ENCODE measurements at regions not wholly inside any gene's neighbourhood (a gene's known extent, or its start where the extent isn't known, plus 50 kb on each side); places are given as distances from the start of the nearest gene placed in this dataset.

GRCh38 chr13:61766667-61767058 lies 351.0 kb upstream of the PCDH20 start:
- no peak for ATAC-seq

GRCh38 chr13:61765940-61766666 lies 350.5 kb upstream of the PCDH20 start:
- no peak for ATAC-seq
- TF ChIP-seq GLIS3 (CRISPR knock-in tag; IDR thresholded peaks at IDR 0.05), result no peak
- no peak for TF ChIP-seq TOX (CRISPR knock-in tag; IDR thresholded peaks at IDR 0.05; ENCODE audit: borderline replicate concordance)
- TF ChIP-seq, protein P1, sequence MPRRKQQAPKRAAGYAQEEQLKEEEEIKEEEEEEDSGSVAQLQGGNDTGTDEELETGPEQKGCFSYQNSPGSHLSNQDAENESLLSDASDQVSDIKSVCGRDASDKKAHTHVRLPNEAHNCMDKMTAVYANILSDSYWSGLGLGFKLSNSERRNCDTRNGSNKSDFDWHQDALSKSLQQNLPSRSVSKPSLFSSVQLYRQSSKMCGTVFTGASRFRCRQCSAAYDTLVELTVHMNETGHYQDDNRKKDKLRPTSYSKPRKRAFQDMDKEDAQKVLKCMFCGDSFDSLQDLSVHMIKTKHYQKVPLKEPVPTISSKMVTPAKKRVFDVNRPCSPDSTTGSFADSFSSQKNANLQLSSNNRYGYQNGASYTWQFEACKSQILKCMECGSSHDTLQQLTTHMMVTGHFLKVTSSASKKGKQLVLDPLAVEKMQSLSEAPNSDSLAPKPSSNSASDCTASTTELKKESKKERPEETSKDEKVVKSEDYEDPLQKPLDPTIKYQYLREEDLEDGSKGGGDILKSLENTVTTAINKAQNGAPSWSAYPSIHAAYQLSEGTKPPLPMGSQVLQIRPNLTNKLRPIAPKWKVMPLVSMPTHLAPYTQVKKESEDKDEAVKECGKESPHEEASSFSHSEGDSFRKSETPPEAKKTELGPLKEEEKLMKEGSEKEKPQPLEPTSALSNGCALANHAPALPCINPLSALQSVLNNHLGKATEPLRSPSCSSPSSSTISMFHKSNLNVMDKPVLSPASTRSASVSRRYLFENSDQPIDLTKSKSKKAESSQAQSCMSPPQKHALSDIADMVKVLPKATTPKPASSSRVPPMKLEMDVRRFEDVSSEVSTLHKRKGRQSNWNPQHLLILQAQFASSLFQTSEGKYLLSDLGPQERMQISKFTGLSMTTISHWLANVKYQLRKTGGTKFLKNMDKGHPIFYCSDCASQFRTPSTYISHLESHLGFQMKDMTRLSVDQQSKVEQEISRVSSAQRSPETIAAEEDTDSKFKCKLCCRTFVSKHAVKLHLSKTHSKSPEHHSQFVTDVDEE (CRISPR knock-in tag; IDR thresholded peaks at IDR 0.05), result no peak
- TF ChIP-seq ZNF565 (CRISPR knock-in tag; conservative IDR thresholded peaks at IDR 0.05; ENCODE audit: low read depth), result no peak
- no peak for TF ChIP-seq ZFP30 (CRISPR knock-in tag; IDR thresholded peaks at IDR 0.05)
- TF ChIP-seq PATZ1 (CRISPR knock-in tag; IDR thresholded peaks at IDR 0.05; ENCODE audit: borderline replicate concordance), result no peak
- TF ChIP-seq ZFP3 (CRISPR knock-in tag; IDR thresholded peaks at IDR 0.05), result no peak

More at GRCh38 chr13:61766667-61767058, 351.0 kb upstream of the PCDH20 start:
- TF ChIP-seq ZFP3 (CRISPR knock-in tag; IDR thresholded peaks at IDR 0.05) (no peak), POU6F1 (CRISPR knock-in tag; IDR thresholded peaks at IDR 0.05; ENCODE audit: borderline replicate concordance, low read depth) (no peak), BACH2 (CRISPR knock-in tag; IDR thresholded peaks at IDR 0.05; ENCODE audit: borderline replicate concordance) (no peak), PPARA (CRISPR knock-in tag; IDR thresholded peaks at IDR 0.05; ENCODE audit: borderline replicate concordance) (no peak), RARB (CRISPR knock-in tag; IDR thresholded peaks at IDR 0.05) (no peak), ZNF565 (CRISPR knock-in tag; conservative IDR thresholded peaks at IDR 0.05; ENCODE audit: low read depth) (no peak), ARNTL (CRISPR knock-in tag; IDR thresholded peaks at IDR 0.05; ENCODE audit: borderline replicate concordance, low read depth) (no peak), PATZ1 (CRISPR knock-in tag; IDR thresholded peaks at IDR 0.05; ENCODE audit: borderline replicate concordance) (no peak), TOX (CRISPR knock-in tag; IDR thresholded peaks at IDR 0.05; ENCODE audit: borderline replicate concordance) (no peak), SNAI2 (CRISPR knock-in tag; IDR thresholded peaks at IDR 0.05) (no peak), OSR1 (CRISPR knock-in tag; IDR thresholded peaks at IDR 0.05) (no peak), GLIS3 (CRISPR knock-in tag; IDR thresholded peaks at IDR 0.05) (no peak), ZNF8 (CRISPR knock-in tag; IDR thresholded peaks at IDR 0.05) (no peak), ZFP30 (CRISPR knock-in tag; IDR thresholded peaks at IDR 0.05) (no peak)
- TF ChIP-seq, protein P1 (CRISPR knock-in tag; IDR thresholded peaks at IDR 0.05), result no peak
- TF ChIP-seq, protein P2, sequence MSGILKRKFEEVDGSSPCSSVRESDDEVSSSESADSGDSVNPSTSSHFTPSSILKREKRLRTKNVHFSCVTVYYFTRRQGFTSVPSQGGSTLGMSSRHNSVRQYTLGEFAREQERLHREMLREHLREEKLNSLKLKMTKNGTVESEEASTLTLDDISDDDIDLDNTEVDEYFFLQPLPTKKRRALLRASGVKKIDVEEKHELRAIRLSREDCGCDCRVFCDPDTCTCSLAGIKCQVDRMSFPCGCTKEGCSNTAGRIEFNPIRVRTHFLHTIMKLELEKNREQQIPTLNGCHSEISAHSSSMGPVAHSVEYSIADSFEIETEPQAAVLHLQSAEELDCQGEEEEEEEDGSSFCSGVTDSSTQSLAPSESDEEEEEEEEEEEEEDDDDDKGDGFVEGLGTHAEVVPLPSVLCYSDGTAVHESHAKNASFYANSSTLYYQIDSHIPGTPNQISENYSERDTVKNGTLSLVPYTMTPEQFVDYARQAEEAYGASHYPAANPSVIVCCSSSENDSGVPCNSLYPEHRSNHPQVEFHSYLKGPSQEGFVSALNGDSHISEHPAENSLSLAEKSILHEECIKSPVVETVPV (CRISPR knock-in tag; IDR thresholded peaks at IDR 0.05), result no peak
